Panc1 (cell line): ENCODE measurements at regions not wholly inside any gene's neighbourhood (a gene's known extent, or its start where the extent isn't known, plus 50 kb on each side); places are given as distances from the start of the nearest gene placed in this dataset.

Experiments
- ATAC-seq: fragments of 200-7000 bp; cut with Tn5 transposase; 2 replicates; pipeline ENCODE4 v1.9.1; 2020; ENCODE audit warnings: mild to moderate bottlenecking, moderate library complexity
- BruUV-seq: library from RNA; stranded (reverse); fragments of 400-500 nt; replicated peaks from 2 replicates; lab custom pipeline; 2021; lab: Mats Ljungman, UMichigan
- CTCF ChIA-PET: fragments of 300-600 bp; sonication (Branson Sonifier 250); formaldehyde crosslinking; loops from one replicate; lab custom pipeline; 2022; ENCODE audit warnings: antibody characterized with exemption; lab: Charles Lee
- POLR2A ChIA-PET: fragments of 300-600 bp; sonication (Branson Sonifier 250); formaldehyde crosslinking; loops from one replicate; lab custom pipeline; 2022; ENCODE audit warnings: antibody characterized with exemption; lab: Charles Lee
- DNase-seq: peaks from one replicate; pipeline ENCODE4 v3.0.0-alpha.2; 2010; ENCODE audit warnings: low read depth, low spot score
- H3K27ac ChIP-seq: 2 replicates; pipeline ENCODE4 v1.5.1; 2011; ENCODE audit warnings: mild to moderate bottlenecking, low read length, inconsistent platforms
- H3K27me3 ChIP-seq: fragments of 200-500 bp; sonication (Bioruptor generic); 2 replicates; pipeline ENCODE4 v1.6.0; 2014; ENCODE audit warnings: low read length, inconsistent platforms; ENCODE audit not compliant: control insufficient read depth, insufficient read depth
- H3K36me3 ChIP-seq: fragments of 200-500 bp; sonication (Bioruptor generic); 2 replicates; pipeline ENCODE4 v1.5.1; 2014; ENCODE audit warnings: inconsistent platforms, mild to moderate bottlenecking, low read length, moderate library complexity; ENCODE audit not compliant: control insufficient read depth, insufficient read depth
- H3K4me1 ChIP-seq: 2 replicates; pipeline ENCODE4 v1.5.1; 2011; ENCODE audit warnings: inconsistent platforms, mild to moderate bottlenecking, low read length, moderate library complexity; ENCODE audit not compliant: control insufficient read depth, insufficient read depth
- H3K4me3 ChIP-seq, 2 experiments: 2 replicates each; pipeline ENCODE4 v1.5.1; 2011 to 2012; ENCODE audit warnings: low read depth in 2 of 2, low read length in 2 of 2, mild to moderate bottlenecking in 2 of 2, inconsistent platforms in 1 of 2, moderate library complexity in 1 of 2
- H3K9me3 ChIP-seq: fragments of 200-500 bp; sonication (Bioruptor generic); 2 replicates; pipeline ENCODE4 v1.5.1; 2014; ENCODE audit warnings: low read depth, mild to moderate bottlenecking, inconsistent platforms, low read length, moderate library complexity; ENCODE audit not compliant: control insufficient read depth, insufficient read depth
- POLR2AphosphoS5 ChIP-seq: IDR thresholded peaks from 2 replicates; pipeline ENCODE4 v1.6.1; 2012; ENCODE audit warnings: mild to moderate bottlenecking, low read depth, low read length, moderate library complexity
- REST ChIP-seq, 2 experiments: IDR thresholded peaks; 2 replicates each; pipeline ENCODE4 v1.6.1; 2011 to 2012; ENCODE audit warnings: low read depth in 2 of 2, control low read depth in 1 of 2, low read length in 1 of 2, mild to moderate bottlenecking in 1 of 2, moderate library complexity in 1 of 2; ENCODE audit not compliant: insufficient read depth in 1 of 2
- SIN3A ChIP-seq: IDR thresholded peaks from 2 replicates; pipeline ENCODE4 v1.6.1; 2012; ENCODE audit warnings: low read depth, mild to moderate bottlenecking, low read length, moderate library complexity, borderline replicate concordance; ENCODE audit not compliant: insufficient read depth
- TCF7L2 ChIP-seq: IDR thresholded peaks from 2 replicates; pipeline ENCODE4 v1.6.1; 2011; ENCODE audit warnings: mild to moderate bottlenecking, low read depth, low read length, inconsistent platforms
- in situ Hi-C: cut with HindIII; loops from 2 replicates; pipeline ENCODE4 v1.10.0; 2016; ENCODE audit warnings: low sequenced_read_pairs, low pct_unique_long_range_greater_than_20kb
- intact Hi-C: fragments of 100-400 bp; cut with micrococcal nuclease; formaldehyde crosslinking; loops from one replicate; pipeline ENCODE4 v1.10.0; 2022; ENCODE audit not compliant: unreplicated experiment
- TF ChIP-seq, protein P1 (sequence below): fragments of 450-650 bp; IDR thresholded peaks from 2 replicates; pipeline ENCODE4 v1.5.1; 2017; ENCODE audit warnings: mild to moderate bottlenecking

GRCh38 chr4:100797791-100798190 is 280.0 kb upstream of the EMCN start:
- Histone ChIP-seq H3K4me1 (no peaks in the 10 kb centered on the region), H3K36me3 (no peaks in the 10 kb centered on the region), H3K27me3 (no peaks in the 10 kb centered on the region), H3K27ac (no peak overlapping the region), H3K4me3 (no peak overlapping the region), H3K9me3 (no peaks in the 10 kb centered on the region)
- DNase-seq (no peak), ATAC-seq (no peak)
- intact Hi-C loops (no loop called here), in situ Hi-C loops (no loop called here)
- CTCF ChIA-PET: interaction anchor here (0.7 kb wide), 1 partner anchor 19 kb away, joined by 13 read pairs; no protein-coding TSS in a partner anchor
- POLR2A ChIA-PET: no interaction called here
- no TSS peak for BruUV-seq
- TF ChIP-seq POLR2AphosphoS5: no peak
- TF ChIP-seq TCF7L2: no peak
- TF ChIP-seq, protein P1, sequence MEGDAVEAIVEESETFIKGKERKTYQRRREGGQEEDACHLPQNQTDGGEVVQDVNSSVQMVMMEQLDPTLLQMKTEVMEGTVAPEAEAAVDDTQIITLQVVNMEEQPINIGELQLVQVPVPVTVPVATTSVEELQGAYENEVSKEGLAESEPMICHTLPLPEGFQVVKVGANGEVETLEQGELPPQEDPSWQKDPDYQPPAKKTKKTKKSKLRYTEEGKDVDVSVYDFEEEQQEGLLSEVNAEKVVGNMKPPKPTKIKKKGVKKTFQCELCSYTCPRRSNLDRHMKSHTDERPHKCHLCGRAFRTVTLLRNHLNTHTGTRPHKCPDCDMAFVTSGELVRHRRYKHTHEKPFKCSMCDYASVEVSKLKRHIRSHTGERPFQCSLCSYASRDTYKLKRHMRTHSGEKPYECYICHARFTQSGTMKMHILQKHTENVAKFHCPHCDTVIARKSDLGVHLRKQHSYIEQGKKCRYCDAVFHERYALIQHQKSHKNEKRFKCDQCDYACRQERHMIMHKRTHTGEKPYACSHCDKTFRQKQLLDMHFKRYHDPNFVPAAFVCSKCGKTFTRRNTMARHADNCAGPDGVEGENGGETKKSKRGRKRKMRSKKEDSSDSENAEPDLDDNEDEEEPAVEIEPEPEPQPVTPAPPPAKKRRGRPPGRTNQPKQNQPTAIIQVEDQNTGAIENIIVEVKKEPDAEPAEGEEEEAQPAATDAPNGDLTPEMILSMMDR: no peak
- TF ChIP-seq REST (IDR thresholded peaks at IDR 0.05; ENCODE audit: insufficient read depth in 1 of 2, low read depth in 2 of 2, low read length in 1 of 2): no peak
- no peak for TF ChIP-seq SIN3A

GRCh38 chr4:100797356-100797755 is 279.5 kb upstream of the EMCN start:
- Histone ChIP-seq H3K4me3 (no peak overlapping the region), H3K27ac (no peak overlapping the region), H3K36me3 (no peaks in the 10 kb centered on the region), H3K27me3 (no peaks in the 10 kb centered on the region), H3K9me3 (no peaks in the 10 kb centered on the region), H3K4me1 (no peaks in the 10 kb centered on the region)
- in situ Hi-C loops (no loop called here), intact Hi-C loops (no loop called here)
- ChIA-PET POLR2A (no interaction called here), CTCF (interaction anchor here (0.7 kb wide), 1 partner anchor 20 kb away, joined by 13 read pairs; no protein-coding TSS in a partner anchor)
- TF ChIP-seq, protein P1: no peak
- TF ChIP-seq POLR2AphosphoS5 (no peak), TCF7L2 (no peak)
- DNase-seq: no peak
- ATAC-seq: no peak
- BruUV-seq: no TSS peak
